Frontal cortex (tissue), 3 donors: ENCODE measurements at regions not wholly inside any gene's neighbourhood (a gene's known extent, or its start where the extent isn't known, plus 50 kb on each side); places are given as distances from the start of the nearest gene placed in this dataset.

Experiments
- DNase-seq, 2 donors: peaks; one replicate each; pipeline ENCODE4 v3.0.0; 2012; ENCODE audit warnings: low spot score in 2 of 2
- FAIRE-seq: peaks from 2 replicates; lab custom pipeline; 2012; peaks lifted over from hg19 to GRCh38; lab: Jason Lieb, UNC
- donor health status: control.
- donor health status: control.
- donor health status: control.

GRCh38 chr4:32991663-32992062 lies 2271.5 kb downstream of the PCDH7 start:
- DNase-seq (no peak), FAIRE-seq (no peak)

DNA sequence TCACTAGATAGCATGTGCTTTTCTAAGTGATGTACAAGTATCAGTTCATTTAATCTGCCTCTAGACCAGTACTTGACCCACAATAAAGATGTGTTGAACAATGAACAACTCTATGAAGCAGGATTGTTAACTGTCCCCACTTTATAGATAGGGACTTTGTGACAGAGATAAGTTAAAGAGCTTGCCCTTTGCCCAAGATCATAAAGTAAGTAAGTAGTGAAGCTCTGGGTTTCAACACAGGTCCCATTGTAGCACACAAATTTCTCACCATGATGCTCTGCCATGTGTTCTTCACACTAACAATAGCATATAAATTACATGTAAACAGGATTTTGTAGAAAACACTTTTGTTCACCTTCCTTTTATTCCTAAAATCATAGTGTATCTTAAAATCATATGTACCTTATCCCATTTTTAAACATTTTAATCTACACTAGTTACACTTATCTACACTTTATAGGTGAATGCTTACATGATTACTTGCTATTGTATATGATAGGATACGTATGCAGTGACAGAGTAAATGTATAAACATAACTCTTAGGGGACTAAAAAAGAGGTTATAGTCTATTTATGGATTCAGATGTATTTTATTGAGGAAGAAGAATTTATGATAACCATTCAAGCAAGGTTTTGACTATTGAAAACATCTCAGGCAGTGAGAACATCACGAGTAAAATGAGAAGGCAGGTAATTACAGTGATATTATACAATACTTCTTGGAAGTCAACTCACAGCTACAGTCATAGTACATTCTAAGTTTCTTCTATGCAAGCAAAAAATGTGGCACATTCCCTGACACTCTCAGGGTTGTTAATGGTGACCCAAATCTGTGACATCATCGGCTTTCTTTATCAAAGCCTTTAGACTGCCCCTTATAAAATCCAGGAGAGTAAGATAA lies 2275.1 kb downstream of the PCDH7 start:
- FAIRE-seq (no peak), DNase-seq (no peak)

GRCh38 chr4:33013282-33013681 lies 2293.1 kb downstream of the PCDH7 start:
- FAIRE-seq: no peak
- DNase-seq: no peak

DNA sequence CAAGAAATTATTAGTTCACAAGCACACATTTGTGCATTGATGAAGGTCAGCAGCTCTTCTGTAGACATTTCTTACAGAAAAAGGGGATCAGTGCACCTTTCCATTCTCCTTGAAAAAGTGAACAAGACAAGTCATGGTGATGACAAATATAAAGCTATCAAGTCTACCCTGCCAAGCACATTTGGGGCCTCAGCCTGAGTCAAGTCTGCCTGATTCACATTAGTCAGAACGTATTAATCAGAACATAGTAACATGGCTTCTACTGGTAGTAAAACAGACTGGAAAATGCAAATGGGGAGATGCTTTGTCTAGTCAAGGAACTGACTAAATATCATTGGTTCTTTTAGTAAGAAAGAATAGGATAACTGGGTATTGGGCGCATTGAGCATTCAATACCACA lies 2305.1 kb downstream of the PCDH7 start:
- FAIRE-seq (no peak), DNase-seq (no peak)

DNA sequence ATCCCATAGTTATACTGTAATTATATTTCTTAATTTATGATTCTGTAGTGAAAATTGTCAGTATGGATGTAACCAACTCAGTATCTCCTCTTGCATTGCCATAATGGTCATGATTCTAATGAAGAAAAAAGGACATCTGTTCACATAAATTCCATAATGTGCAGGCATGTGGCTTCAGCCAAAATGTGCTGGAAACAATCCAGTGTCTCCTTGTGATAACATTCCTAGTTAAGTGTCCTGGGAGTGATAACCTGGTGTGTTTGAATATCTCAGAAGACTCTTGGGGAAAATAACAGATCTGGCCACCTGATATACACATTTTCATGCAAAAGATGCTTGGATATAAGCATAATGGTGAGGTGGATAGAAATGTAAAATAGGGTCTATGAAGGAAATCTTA lies 2309.8 kb downstream of the PCDH7 start:
- DNase-seq: no peak
- no peak for FAIRE-seq

DNA sequence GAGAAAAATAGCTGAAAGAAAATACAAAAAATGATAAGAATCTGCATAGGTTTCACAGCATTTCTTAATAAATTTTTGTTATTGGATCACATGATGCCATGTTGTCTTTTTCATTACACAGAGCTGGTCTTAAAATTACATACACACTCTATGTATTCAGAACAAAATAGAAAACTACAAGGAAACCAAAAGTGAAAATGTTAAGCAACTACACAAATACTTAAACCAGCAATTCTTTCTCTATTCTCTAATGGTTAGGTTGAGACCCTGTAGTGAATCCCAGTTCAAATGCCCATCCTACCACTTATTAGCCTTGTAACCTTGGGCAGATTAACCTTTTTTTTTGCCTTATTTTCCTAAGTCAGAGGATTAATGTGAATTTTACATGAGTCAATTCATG lies 2311.2 kb downstream of the PCDH7 start:
- no peak for FAIRE-seq

GRCh38 chr4:33037464-33037863 lies 2317.3 kb downstream of the PCDH7 start:
- DNase-seq: no peak
- no peak for FAIRE-seq

More for the DNA sequence above, 2311.2 kb downstream of the PCDH7 start:
- no peak for DNase-seq

- DNase-seq (no peak), FAIRE-seq (no peak)
These were observed 2325.2 kb downstream of the PCDH7 start for GRCh38 chr4:33045334-33045733.

DNA sequence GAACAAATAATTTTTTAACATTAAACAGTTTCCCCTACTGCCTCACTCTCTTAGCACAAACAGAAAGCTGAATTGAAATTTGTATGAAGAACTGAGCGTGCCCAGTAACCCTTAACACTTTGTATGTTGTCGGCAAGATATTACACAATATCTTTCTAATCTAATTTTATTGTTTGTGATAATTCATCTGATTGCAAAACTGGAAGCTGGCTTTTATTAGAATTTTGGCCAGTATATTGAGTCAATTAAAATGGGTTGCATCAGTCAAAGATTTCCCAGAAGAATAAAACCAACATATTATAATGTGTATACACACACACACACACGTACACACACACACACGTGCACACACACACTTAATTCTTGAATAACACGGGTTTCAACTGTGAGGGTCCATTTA lies 2332.1 kb downstream of the PCDH7 start:
- DNase-seq (no peak), FAIRE-seq (no peak)

DNA sequence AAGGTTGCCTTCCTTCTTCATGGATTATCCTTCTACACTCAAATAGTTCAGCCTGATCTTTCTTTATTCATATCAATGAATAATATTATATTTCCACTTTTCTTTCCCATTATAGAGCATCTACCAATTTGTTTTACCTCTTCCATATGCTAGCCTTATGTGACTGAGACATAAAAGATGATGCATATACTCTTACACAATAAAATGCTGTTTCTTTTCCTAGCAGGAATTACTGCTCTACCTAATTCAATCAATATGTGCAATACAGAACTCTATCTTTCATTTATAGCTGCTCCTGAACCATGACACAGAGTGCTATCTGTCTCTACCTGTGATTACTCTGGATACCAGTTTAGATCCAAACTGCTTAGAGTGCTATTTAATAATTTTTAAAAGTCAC lies 2334.0 kb downstream of the PCDH7 start:
- FAIRE-seq (no peak), DNase-seq (no peak)

GRCh38 chr4:33054656-33055196 lies 2334.6 kb downstream of the PCDH7 start:
- FAIRE-seq (peak; percentile 15), DNase-seq (no peak)

- DNase-seq (no peak), FAIRE-seq (no peak)
These were observed 2337.6 kb downstream of the PCDH7 start for GRCh38 chr4:33057736-33058135.

DNA sequence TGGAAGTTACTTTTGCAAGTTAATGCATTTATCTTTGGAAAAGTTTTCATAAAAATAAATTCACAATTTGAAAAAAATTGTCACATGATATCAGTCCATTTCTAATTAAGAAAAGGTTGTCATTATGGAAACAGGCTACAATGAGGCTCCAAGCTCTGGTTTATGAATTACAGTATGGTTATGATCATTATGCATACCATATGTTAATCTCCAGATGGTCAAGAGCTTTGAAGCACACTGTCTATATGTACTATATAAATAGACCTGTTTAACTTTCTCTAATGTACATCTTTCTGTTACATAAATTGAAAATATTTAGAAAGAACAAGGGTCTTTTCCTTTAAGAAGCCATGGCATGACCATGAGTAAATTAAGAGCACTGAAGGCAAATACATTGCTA lies 2338.8 kb downstream of the PCDH7 start:
- DNase-seq: no peak
- FAIRE-seq: no peak

GRCh38 chr4:33060674-33061542 lies 2340.7 kb downstream of the PCDH7 start:
- no peak for FAIRE-seq

DNA sequence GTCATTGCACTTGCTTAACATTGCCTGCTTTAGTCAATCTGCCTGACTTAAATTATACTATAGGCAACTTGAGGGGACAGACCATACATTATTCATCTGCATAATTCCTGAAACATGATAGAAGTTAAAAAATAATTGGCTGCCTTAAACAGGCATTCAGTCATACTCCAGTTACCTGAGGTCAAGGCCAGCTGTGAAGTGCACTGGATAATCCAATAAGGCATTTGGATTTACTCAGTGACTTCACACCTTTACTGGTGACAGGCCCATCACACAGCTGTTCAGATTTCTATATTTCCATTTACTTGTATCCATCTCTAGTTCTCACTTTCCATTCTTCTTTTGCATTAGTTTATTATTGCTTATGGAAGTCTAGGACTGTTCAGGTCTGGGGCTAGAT lies 2341.6 kb downstream of the PCDH7 start:
- no peak for FAIRE-seq

More at GRCh38 chr4:33060674-33061542, 2340.7 kb downstream of the PCDH7 start:
- DNase-seq: no peak

DNA sequence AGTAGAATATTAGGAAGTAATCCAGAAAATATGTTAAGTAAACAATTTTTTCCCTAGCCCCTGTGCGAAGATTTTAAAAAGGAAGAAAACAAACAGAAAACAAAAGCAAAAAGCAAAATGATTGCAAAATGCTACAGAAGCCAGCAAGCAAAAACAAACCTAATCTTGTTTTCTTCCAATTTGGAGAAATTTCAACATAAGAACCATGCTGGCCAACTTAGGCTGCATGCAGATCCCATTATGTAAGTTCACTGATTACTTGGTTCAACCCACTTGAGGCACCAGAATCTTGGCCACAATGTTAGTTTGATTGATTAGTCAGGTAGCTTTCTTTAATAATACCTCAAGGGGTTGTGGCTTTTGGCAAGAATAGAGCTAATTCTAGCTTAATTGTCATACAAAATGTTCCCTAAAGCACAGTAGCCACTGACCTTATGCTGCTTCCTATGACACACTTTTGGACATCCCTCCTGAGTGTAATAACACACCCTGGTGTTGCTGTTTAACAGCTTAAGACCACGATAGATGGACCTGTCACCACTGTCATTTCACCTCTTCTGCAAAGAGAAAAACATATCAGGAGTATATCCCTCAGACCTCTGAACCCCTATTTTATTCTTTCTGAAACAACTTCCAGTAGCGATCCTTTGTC lies 2342.1 kb downstream of the PCDH7 start:
- FAIRE-seq (no peak), DNase-seq (no peak)

More for the DNA sequence above, 2341.6 kb downstream of the PCDH7 start:
- no peak for DNase-seq

GRCh38 chr4:33063241-33063640 lies 2343.1 kb downstream of the PCDH7 start:
- DNase-seq (no peak), FAIRE-seq (no peak)

DNA sequence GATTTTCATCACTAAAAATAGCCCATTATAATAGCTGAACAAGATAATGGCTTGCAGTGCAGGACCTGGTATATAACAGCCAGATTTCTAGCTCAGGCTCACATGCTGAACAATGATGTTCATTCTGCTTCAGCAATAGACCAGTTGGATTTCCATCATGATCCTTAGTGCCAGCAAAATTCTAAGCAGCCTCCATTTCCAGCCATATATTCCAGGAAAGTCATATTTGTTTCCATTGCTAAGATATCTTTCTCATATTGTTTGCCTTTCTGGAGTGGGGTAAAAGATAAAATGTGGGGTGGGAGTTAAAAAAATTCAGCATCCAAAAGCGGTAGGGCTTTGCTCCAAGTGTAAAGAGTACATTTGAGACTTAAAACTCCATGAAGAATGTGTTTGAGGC lies 2344.1 kb downstream of the PCDH7 start:
- DNase-seq (no peak), FAIRE-seq (no peak)

DNA sequence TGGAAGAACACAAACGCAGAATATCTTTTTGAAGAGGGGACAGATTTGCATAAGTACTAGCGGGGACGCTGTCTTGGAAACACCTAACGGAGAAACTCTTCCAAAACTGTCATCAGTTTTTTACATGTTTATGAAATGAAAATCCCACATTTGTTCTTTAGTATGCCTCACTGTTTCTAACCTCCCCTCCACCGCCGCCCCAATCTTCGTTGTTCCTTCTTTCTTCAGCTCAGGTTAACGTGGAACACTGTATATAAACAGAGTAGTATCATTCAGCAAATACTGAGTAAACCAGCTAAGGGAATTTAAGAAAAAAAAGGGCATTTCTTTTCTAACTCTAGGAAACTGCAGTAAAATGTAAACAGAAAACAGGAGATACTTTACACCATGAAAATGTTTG lies 2345.6 kb downstream of the PCDH7 start:
- no peak for FAIRE-seq
- no peak for DNase-seq

DNA sequence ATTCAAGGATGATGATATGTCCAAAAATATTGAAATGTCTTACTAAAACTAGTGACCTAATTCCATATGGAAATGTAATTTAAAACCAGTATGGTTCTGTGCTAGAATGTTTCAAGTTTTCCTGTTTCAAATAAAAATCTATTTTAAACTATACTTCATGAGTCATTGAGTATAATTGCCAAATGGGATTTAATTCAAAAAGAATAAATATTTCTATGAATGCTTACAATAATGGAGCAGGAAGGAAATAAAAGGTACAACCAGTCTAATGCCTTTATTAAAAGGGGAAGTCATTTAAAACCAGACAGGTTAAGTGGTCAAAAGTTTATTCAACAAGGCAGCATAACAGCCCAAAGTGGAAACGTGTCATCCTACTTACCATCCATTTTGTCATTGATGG lies 2347.1 kb downstream of the PCDH7 start:
- FAIRE-seq: no peak
- DNase-seq: no peak
